GM12878 (cell line): ENCODE measurements at regions not wholly inside any gene's neighbourhood (a gene's known extent, or its start where the extent isn't known, plus 50 kb on each side); places are given as distances from the start of the nearest gene placed in this dataset.
"Not testable (repeated sequence)": the region's sequence is repeated elsewhere in the genome, so short reads cannot be mapped to it uniquely, and the experiment has no call there.

Experiments used
- ATF7 ChIP-seq: fragments of 450-650 bp; IDR thresholded peaks from 2 replicates; pipeline ENCODE4 v1.6.1; 2016; ENCODE audit warnings: low read depth, mild to moderate bottlenecking
- BRCA1 ChIP-seq: IDR thresholded peaks from 2 replicates; pipeline ENCODE4 v1.6.1; 2011; ENCODE audit warnings: low read depth, low read length, improper control_type of control experiment
- CTCF ChIP-seq, 3 experiments: IDR thresholded peaks in 2 of 3; conservative IDR thresholded peaks in 1 of 3; 2 replicates each; pipeline ENCODE4 v1.5.1; 2011; ENCODE audit warnings: low read depth in 3 of 3, low read length in 3 of 3, mild to moderate bottlenecking in 3 of 3, control low read depth in 2 of 3, moderate library complexity in 2 of 3, inconsistent platforms in 1 of 3, mixed read lengths in 1 of 3; ENCODE audit not compliant: control insufficient read depth in 2 of 3, insufficient read depth in 1 of 3; ENCODE audit errors: extremely low read depth in 1 of 3
- DPF2 ChIP-seq: fragments of 450-650 bp; IDR thresholded peaks from 2 replicates; pipeline ENCODE4 v1.6.1; 2017; ENCODE audit warnings: mild to moderate bottlenecking
- JUND ChIP-seq: IDR thresholded peaks from 2 replicates; pipeline ENCODE4 v1.6.1; 2012; ENCODE audit warnings: low read depth, mild to moderate bottlenecking, low read length, improper control_type of control experiment, moderate library complexity
- MYC ChIP-seq: IDR thresholded peaks from 2 replicates; pipeline ENCODE4 v1.6.1; 2011; ENCODE audit warnings: mild to moderate bottlenecking, low read length, moderate library complexity, inconsistent platforms; ENCODE audit not compliant: insufficient read depth, insufficient replicate concordance, insufficient read length, severe bottlenecking
- PKNOX1 ChIP-seq: fragments of 450-650 bp; IDR thresholded peaks from 2 replicates; pipeline ENCODE4 v1.6.1; 2016; ENCODE audit warnings: mild to moderate bottlenecking
- POLR2A ChIP-seq: IDR thresholded peaks from 2 replicates; pipeline ENCODE4 v1.6.1; 2011; ENCODE audit warnings: low read depth, mild to moderate bottlenecking, low read length
- RAD21 ChIP-seq: IDR thresholded peaks from 2 replicates; pipeline ENCODE4 v1.6.1; 2011; ENCODE audit warnings: mild to moderate bottlenecking, low read depth, low read length, moderate library complexity; ENCODE audit not compliant: insufficient read depth
- RAD51 ChIP-seq: fragments of 450-650 bp; IDR thresholded peaks from 2 replicates; pipeline ENCODE4 v1.6.1; 2016; ENCODE audit warnings: moderate library complexity, mild to moderate bottlenecking, inconsistent platforms
- SREBF1 ChIP-seq: IDR thresholded peaks from 2 replicates; pipeline ENCODE4 v1.6.1; 2012; ENCODE audit warnings: mild to moderate bottlenecking, low read length
- STAT1 ChIP-seq: fragments of 450-650 bp; conservative IDR thresholded peaks from 2 replicates; pipeline ENCODE4 v1.6.1; 2014; ENCODE audit warnings: antibody characterized with exemption, mild to moderate bottlenecking
- TBL1XR1 ChIP-seq: IDR thresholded peaks from 2 replicates; pipeline ENCODE4 v1.6.1; 2012; ENCODE audit warnings: low read depth, low read length, improper control_type of control experiment
- YY1 ChIP-seq: IDR thresholded peaks from 2 replicates; pipeline ENCODE4 v1.6.1; 2011; ENCODE audit warnings: low read depth, mild to moderate bottlenecking, low read length

- TF ChIP-seq POLR2A; JUND; YY1; DPF2; ATF7; TBL1XR1; SREBF1; MYC; RAD21; STAT1; RAD51; PKNOX1; CTCF (IDR thresholded peaks at IDR 0.05 in 2 of 3, conservative IDR thresholded peaks at IDR 0.05 in 1 of 3; ENCODE audit: control insufficient read depth in 2 of 3, extremely low read depth in 1 of 3, insufficient read depth in 1 of 3, low read depth in 3 of 3, low read length in 3 of 3); BRCA1: not testable (repeated sequence)
These were observed 385.6 kb downstream of the SPATA31A6 start for GRCh38 chr9:42568942-42569556.
